WTC11 (cell line): ENCODE measurements at regions not wholly inside any gene's neighbourhood (a gene's known extent, or its start where the extent isn't known, plus 50 kb on each side); places are given as distances from the start of the nearest gene placed in this dataset.

Experiments used
- ATF2 ChIP-seq: sonication (generic); formaldehyde crosslinking; IDR thresholded peaks from 2 replicates; pipeline ENCODE4 v1.8.1; 2022; ENCODE audit warnings: low read depth, missing genetic modification reagents, borderline replicate concordance
- ATF3 ChIP-seq: sonication (generic); formaldehyde crosslinking; conservative IDR thresholded peaks from 2 replicates; pipeline ENCODE4 v1.8.1; 2022; ENCODE audit warnings: mild to moderate bottlenecking, missing genetic modification reagents
- ELF4 ChIP-seq: sonication (generic); formaldehyde crosslinking; IDR thresholded peaks from 2 replicates; pipeline ENCODE4 v1.8.1; 2022; ENCODE audit warnings: low read depth, mild to moderate bottlenecking, moderate library complexity, missing genetic modification reagents
- FOXJ3 ChIP-seq: sonication (generic); formaldehyde crosslinking; IDR thresholded peaks from 2 replicates; pipeline ENCODE4 v1.9.0; 2021; ENCODE audit warnings: missing genetic modification reagents, mild to moderate bottlenecking, borderline replicate concordance
- GABPB1 ChIP-seq: sonication (generic); formaldehyde crosslinking; IDR thresholded peaks from 2 replicates; pipeline ENCODE4 v1.8.1; 2023; ENCODE audit warnings: mild to moderate bottlenecking, missing genetic modification reagents
- KAT7 ChIP-seq: sonication (generic); formaldehyde crosslinking; IDR thresholded peaks from 2 replicates; pipeline ENCODE4 v1.8.1; 2023; ENCODE audit warnings: missing genetic modification reagents, mild to moderate bottlenecking, borderline replicate concordance
- MXD4 ChIP-seq: fragments of 250-450 bp; sonication (Bioruptor Pico); IDR thresholded peaks from 2 replicates; pipeline ENCODE4 v1.8.0; 2021; ENCODE audit warnings: mild to moderate bottlenecking, moderate library complexity, borderline replicate concordance
- ZNF121 ChIP-seq: sonication (generic); formaldehyde crosslinking; IDR thresholded peaks from 2 replicates; pipeline ENCODE4 v1.8.0; 2023; ENCODE audit warnings: missing genetic modification reagents
- TF ChIP-seq, protein P1 (sequence below): fragments of 200-600 bp; IDR thresholded peaks from 2 replicates; pipeline ENCODE4 v1.8.0; 2022; ENCODE audit warnings: antibody characterized with exemption
- TF ChIP-seq, protein P2 (sequence below): sonication (generic); formaldehyde crosslinking; IDR thresholded peaks from 2 replicates; pipeline ENCODE4 v1.8.0; 2022; ENCODE audit warnings: mild to moderate bottlenecking, missing genetic modification reagents
- TF ChIP-seq, protein P3 (sequence below): sonication (generic); formaldehyde crosslinking; IDR thresholded peaks from 2 replicates; pipeline ENCODE4 v1.8.1; 2023; ENCODE audit warnings: mild to moderate bottlenecking, missing genetic modification reagents, moderate library complexity

GRCh38 chr15:70596354-70597055 is 166.9 kb downstream of the UACA start:
- TF ChIP-seq, protein P1, sequence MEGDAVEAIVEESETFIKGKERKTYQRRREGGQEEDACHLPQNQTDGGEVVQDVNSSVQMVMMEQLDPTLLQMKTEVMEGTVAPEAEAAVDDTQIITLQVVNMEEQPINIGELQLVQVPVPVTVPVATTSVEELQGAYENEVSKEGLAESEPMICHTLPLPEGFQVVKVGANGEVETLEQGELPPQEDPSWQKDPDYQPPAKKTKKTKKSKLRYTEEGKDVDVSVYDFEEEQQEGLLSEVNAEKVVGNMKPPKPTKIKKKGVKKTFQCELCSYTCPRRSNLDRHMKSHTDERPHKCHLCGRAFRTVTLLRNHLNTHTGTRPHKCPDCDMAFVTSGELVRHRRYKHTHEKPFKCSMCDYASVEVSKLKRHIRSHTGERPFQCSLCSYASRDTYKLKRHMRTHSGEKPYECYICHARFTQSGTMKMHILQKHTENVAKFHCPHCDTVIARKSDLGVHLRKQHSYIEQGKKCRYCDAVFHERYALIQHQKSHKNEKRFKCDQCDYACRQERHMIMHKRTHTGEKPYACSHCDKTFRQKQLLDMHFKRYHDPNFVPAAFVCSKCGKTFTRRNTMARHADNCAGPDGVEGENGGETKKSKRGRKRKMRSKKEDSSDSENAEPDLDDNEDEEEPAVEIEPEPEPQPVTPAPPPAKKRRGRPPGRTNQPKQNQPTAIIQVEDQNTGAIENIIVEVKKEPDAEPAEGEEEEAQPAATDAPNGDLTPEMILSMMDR = no peak
- TF ChIP-seq ATF3 = no peak
- TF ChIP-seq ZNF121 (CRISPR knock-in tag) = no peak
- TF ChIP-seq GABPB1 (CRISPR knock-in tag) = peak; percentile 26; the same call in 1 of the 2 replicates
- TF ChIP-seq ELF4 (CRISPR knock-in tag) = no peak
- TF ChIP-seq, protein P2, sequence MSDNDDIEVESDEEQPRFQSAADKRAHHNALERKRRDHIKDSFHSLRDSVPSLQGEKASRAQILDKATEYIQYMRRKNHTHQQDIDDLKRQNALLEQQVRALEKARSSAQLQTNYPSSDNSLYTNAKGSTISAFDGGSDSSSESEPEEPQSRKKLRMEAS = no peak
- no peak for TF ChIP-seq ATF2 (CRISPR knock-in tag)
- TF ChIP-seq, protein P3, sequence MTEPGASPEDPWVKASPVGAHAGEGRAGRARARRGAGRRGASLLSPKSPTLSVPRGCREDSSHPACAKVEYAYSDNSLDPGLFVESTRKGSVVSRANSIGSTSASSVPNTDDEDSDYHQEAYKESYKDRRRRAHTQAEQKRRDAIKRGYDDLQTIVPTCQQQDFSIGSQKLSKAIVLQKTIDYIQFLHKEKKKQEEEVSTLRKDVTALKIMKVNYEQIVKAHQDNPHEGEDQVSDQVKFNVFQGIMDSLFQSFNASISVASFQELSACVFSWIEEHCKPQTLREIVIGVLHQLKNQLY = no peak
- no peak for TF ChIP-seq MXD4 (CRISPR knock-in tag)
- TF ChIP-seq KAT7 (CRISPR knock-in tag) = no peak
- no peak for TF ChIP-seq FOXJ3 (CRISPR knock-in tag)
